ENCODE measurements at regions not wholly inside any gene's neighbourhood (a gene's known extent, or its start where the extent isn't known, plus 50 kb on each side); places are given as distances from the start of the nearest gene placed in this dataset.

GRCh38 chr4:89619206-89619962, 217.6 kb downstream of the SNCA start:
- TF ChIP-seq, protein P1, sequence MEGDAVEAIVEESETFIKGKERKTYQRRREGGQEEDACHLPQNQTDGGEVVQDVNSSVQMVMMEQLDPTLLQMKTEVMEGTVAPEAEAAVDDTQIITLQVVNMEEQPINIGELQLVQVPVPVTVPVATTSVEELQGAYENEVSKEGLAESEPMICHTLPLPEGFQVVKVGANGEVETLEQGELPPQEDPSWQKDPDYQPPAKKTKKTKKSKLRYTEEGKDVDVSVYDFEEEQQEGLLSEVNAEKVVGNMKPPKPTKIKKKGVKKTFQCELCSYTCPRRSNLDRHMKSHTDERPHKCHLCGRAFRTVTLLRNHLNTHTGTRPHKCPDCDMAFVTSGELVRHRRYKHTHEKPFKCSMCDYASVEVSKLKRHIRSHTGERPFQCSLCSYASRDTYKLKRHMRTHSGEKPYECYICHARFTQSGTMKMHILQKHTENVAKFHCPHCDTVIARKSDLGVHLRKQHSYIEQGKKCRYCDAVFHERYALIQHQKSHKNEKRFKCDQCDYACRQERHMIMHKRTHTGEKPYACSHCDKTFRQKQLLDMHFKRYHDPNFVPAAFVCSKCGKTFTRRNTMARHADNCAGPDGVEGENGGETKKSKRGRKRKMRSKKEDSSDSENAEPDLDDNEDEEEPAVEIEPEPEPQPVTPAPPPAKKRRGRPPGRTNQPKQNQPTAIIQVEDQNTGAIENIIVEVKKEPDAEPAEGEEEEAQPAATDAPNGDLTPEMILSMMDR (IDR thresholded peaks at IDR 0.05 in 8 of 11, conservative IDR thresholded peaks at IDR 0.05 in 3 of 11) = no peak
- TF ChIP-seq POLR2A (IDR thresholded peaks at IDR 0.05) = no peak
